Trophoblast cell (in vitro differentiated cells and primary cell): ENCODE measurements at regions not wholly inside any gene's neighbourhood (a gene's known extent, or its start where the extent isn't known, plus 50 kb on each side); places are given as distances from the start of the nearest gene placed in this dataset.
"Not testable (repeated sequence)": the region's sequence is repeated elsewhere in the genome, so short reads cannot be mapped to it uniquely, and the experiment has no call there.

ENCODE experiments used
- DNase-seq, 2 donors: peaks; one replicate each; pipeline ENCODE4 v3.0.0-alpha.2; 2016
- H2AFZ ChIP-seq: 2 replicates; pipeline ENCODE4 v1.6.1; 2013; ENCODE audit warnings: low read length, moderate library complexity, mild to moderate bottlenecking; ENCODE audit not compliant: insufficient read depth, poor library complexity
- H2AK5ac ChIP-seq: 2 replicates; pipeline ENCODE4 v1.6.1; 2013; ENCODE audit warnings: mild to moderate bottlenecking, low read length
- H2BK120ac ChIP-seq: 2 replicates; pipeline ENCODE4 v1.6.1; 2013; ENCODE audit warnings: low read length, mild to moderate bottlenecking, moderate library complexity; ENCODE audit not compliant: insufficient read depth, poor library complexity
- H2BK12ac ChIP-seq: 2 replicates; pipeline ENCODE4 v1.6.1; 2013; ENCODE audit warnings: mild to moderate bottlenecking, low read length, moderate library complexity
- H2BK5ac ChIP-seq: 2 replicates; pipeline ENCODE4 v1.6.1; 2013; ENCODE audit warnings: low read length, low read depth, moderate library complexity, mild to moderate bottlenecking; ENCODE audit not compliant: poor library complexity
- H3K14ac ChIP-seq: 2 replicates; pipeline ENCODE4 v1.6.1; 2013; ENCODE audit warnings: mild to moderate bottlenecking, low read length
- H3K18ac ChIP-seq: 2 replicates; pipeline ENCODE4 v1.6.1; 2013; ENCODE audit warnings: mild to moderate bottlenecking, low read length
- H3K23ac ChIP-seq: 2 replicates; pipeline ENCODE4 v1.6.1; 2013; ENCODE audit warnings: low read length
- H3K27ac ChIP-seq: 2 replicates; pipeline ENCODE4 v1.5.1; 2013; ENCODE audit warnings: low read depth, mild to moderate bottlenecking, inconsistent platforms, low read length, moderate library complexity
- H3K27me3 ChIP-seq: 2 replicates; pipeline ENCODE4 v1.6.1; 2013; ENCODE audit warnings: inconsistent platforms, mild to moderate bottlenecking, low read length, moderate library complexity; ENCODE audit not compliant: insufficient read depth
- H3K36me3 ChIP-seq, 2 experiments: 1 replicate in 1 of 2; 2 replicates in 1 of 2; pipeline ENCODE4 v1.6.1; 2013; ENCODE audit warnings: low read length in 2 of 2, mild to moderate bottlenecking in 2 of 2, moderate library complexity in 1 of 2; ENCODE audit not compliant: insufficient read depth in 2 of 2, control insufficient read depth in 1 of 2
- H3K4ac ChIP-seq: 2 replicates; pipeline ENCODE4 v1.6.1; 2013; ENCODE audit warnings: low read depth, mild to moderate bottlenecking, low read length, moderate library complexity
- H3K4me1 ChIP-seq, 2 experiments: 1 replicate in 1 of 2; 2 replicates in 1 of 2; pipeline ENCODE4 v1.6.1; 2013; ENCODE audit warnings: low read length in 2 of 2, mild to moderate bottlenecking in 2 of 2, moderate library complexity in 1 of 2; ENCODE audit not compliant: insufficient read depth in 2 of 2, control insufficient read depth in 1 of 2
- H3K4me2 ChIP-seq: 2 replicates; pipeline ENCODE4 v1.6.1; 2013; ENCODE audit warnings: inconsistent platforms, mild to moderate bottlenecking, low read length, moderate library complexity
- H3K4me3 ChIP-seq: 2 replicates; pipeline ENCODE4 v1.5.1; 2013; ENCODE audit warnings: mild to moderate bottlenecking, low read depth, low read length, inconsistent platforms
- H3K79me1 ChIP-seq: one replicate; pipeline ENCODE4 v1.6.1; 2013; ENCODE audit warnings: low read length
- H3K79me2 ChIP-seq: 2 replicates; pipeline ENCODE4 v1.6.1; 2013; ENCODE audit warnings: low read length, mild to moderate bottlenecking; ENCODE audit not compliant: control insufficient read depth, insufficient read depth, poor library complexity
- H3K9ac ChIP-seq: 2 replicates; pipeline ENCODE4 v1.6.1; 2013; ENCODE audit warnings: mild to moderate bottlenecking, low read length
- H3K9me3 ChIP-seq: 2 replicates; pipeline ENCODE4 v1.6.1; 2013; ENCODE audit warnings: low read depth, mild to moderate bottlenecking, control low read depth, inconsistent platforms, low read length; ENCODE audit not compliant: insufficient read depth
- H4K12ac ChIP-seq: 2 replicates; pipeline ENCODE4 v1.6.1; 2013; ENCODE audit warnings: low read depth, mild to moderate bottlenecking, low read length, moderate library complexity
- H4K8ac ChIP-seq: 2 replicates; pipeline ENCODE4 v1.6.1; 2013; ENCODE audit warnings: low read depth, mild to moderate bottlenecking, low read length, moderate library complexity
- H4K91ac ChIP-seq: one replicate; pipeline ENCODE4 v1.6.1; 2013; ENCODE audit warnings: low read depth, mild to moderate bottlenecking, low read length, moderate library complexity
- WGBS: extraction: QIAGEN DNeasy Blood & Tissue Kit; methylation state at CpG from one replicate; pipeline ENCODE4 v1.1.7; 2013; ENCODE audit warnings: missing lambda C conversion rate; ENCODE audit not compliant: insufficient read length, insufficient coverage; ENCODE audit errors: extremely low coverage; 5-methylcytosine and 5-hydroxymethylcytosine counted together

- not testable (repeated sequence) for H2AFZ ChIP-seq, H3K4ac ChIP-seq, H3K18ac ChIP-seq, H3K9me3 ChIP-seq, H3K79me1 ChIP-seq, H2BK5ac ChIP-seq, H2AK5ac ChIP-seq, H2BK120ac ChIP-seq, H4K91ac ChIP-seq, H3K4me1 ChIP-seq, H3K14ac ChIP-seq, H3K79me2 ChIP-seq, H3K27ac ChIP-seq, H4K12ac ChIP-seq, H4K8ac ChIP-seq, H3K27me3 ChIP-seq, DNase-seq, H3K9ac ChIP-seq, H3K4me2 ChIP-seq, H3K36me3 ChIP-seq, H3K4me3 ChIP-seq, H2BK12ac ChIP-seq, H3K23ac ChIP-seq
- no CpG with 5 or more reads among the region's 5 CpGs for WGBS
Measured at GRCh38 chr4:8673106-8673505, 80.5 kb downstream of the CPZ start.

GRCh38 chr4:8672486-8672885 is 79.9 kb downstream of the CPZ start:
- H3K27ac ChIP-seq: no peak overlapping the region
- H2BK5ac ChIP-seq: no peak overlapping the region
- H3K27me3 ChIP-seq: no peaks in the 10 kb centered on the region
- no peaks in the 10 kb centered on the region for H3K79me2 ChIP-seq
- H4K12ac ChIP-seq: no peak overlapping the region
- no peak overlapping the region for H3K4me2 ChIP-seq
- H2AK5ac ChIP-seq: no peak overlapping the region
- no peak overlapping the region for H3K4me3 ChIP-seq
- no peak overlapping the region for H3K4ac ChIP-seq
- H3K36me3 ChIP-seq: no peaks in the 10 kb centered on the region
- H3K9ac ChIP-seq: no peak overlapping the region
- H4K8ac ChIP-seq: no peak overlapping the region
- H4K91ac ChIP-seq: no peak overlapping the region
- H3K14ac ChIP-seq: no peak overlapping the region
- no peaks in the 10 kb centered on the region for H3K4me1 ChIP-seq
- WGBS: no CpG with 5 or more reads among the region's 9 CpGs
- no peaks in the 10 kb centered on the region for H3K79me1 ChIP-seq
- DNase-seq: no peak
- no peaks in the 10 kb centered on the region for H3K9me3 ChIP-seq
- no peak overlapping the region for H2BK120ac ChIP-seq
- H3K23ac ChIP-seq: no peak overlapping the region
- H2BK12ac ChIP-seq: no peak overlapping the region
- H3K18ac ChIP-seq: no peak overlapping the region
- no peak overlapping the region for H2AFZ ChIP-seq

- Histone ChIP-seq H4K91ac (no peak overlapping the region), H2BK120ac (no peak overlapping the region), H3K79me2 (no peaks in the 10 kb centered on the region), H3K4me2 (no peak overlapping the region), H3K9me3 (no peaks in the 10 kb centered on the region), H3K27ac (no peak overlapping the region), H2AFZ (no peak overlapping the region), H4K8ac (no peak overlapping the region), H3K9ac (no peak overlapping the region), H3K18ac (no peak overlapping the region), H3K27me3 (no peaks in the 10 kb centered on the region), H3K14ac (no peak overlapping the region), H2BK12ac (no peak overlapping the region), H3K79me1 (no peaks in the 10 kb centered on the region), H3K23ac (no peak overlapping the region), H3K4ac (no peak overlapping the region), H2BK5ac (no peak overlapping the region), H2AK5ac (no peak overlapping the region), H3K4me1 (no peaks in the 10 kb centered on the region), H3K36me3 (no peaks in the 10 kb centered on the region), H3K4me3 (no peak overlapping the region), H4K12ac (no peak overlapping the region)
- no CpG with 5 or more reads among the region's 10 CpGs for WGBS
- no peak for DNase-seq
Measured at GRCh38 chr4:8671712-8672290, 79.2 kb downstream of the CPZ start.
